ENCODE measurements at regions not wholly inside any gene's neighbourhood (a gene's known extent, or its start where the extent isn't known, plus 50 kb on each side); places are given as distances from the start of the nearest gene placed in this dataset.

DNA sequence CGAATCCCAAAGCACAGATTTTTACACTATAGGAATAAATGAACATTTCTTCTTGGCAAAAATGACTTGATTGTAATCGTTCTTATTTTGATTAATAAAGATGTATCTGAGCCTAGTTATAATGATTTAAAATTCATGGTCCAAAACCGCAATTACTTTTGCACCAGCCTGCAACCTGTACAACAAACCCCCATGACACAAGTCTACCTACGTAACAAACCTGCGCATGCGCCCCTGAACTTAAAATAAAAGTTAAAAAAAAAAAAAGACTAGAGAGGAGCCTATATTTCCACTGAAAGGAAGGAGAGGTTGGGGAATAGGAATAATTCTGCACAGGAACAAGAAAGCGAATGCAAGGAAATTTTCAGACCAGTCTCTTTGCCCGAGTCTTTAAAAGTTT lies 145.2 kb downstream of the SCARB1 start:
- H3K4me1 ChIP-seq (ENCODE audit: control insufficient read depth in 1 of 2, insufficient read depth in 2 of 2, low read length in 2 of 2), result peaks cover 73 to 80% of the 10 kb centered on the region in 2 donors
- H3K4me2 ChIP-seq (replicated peaks; ENCODE audit: extremely low read depth, low read length, poor library complexity, severe bottlenecking), result no peak overlapping the region
- H3K79me2 ChIP-seq (ENCODE audit: insufficient read depth, low read length), result no peaks in the 10 kb centered on the region
- H4K20me1 ChIP-seq (ENCODE audit: insufficient read depth, low read length), result no peaks in the 10 kb centered on the region
- H3K36me3 ChIP-seq (replicated peaks in 1 of 2; ENCODE audit: control insufficient read depth in 1 of 2, insufficient read depth in 2 of 2, low read length in 2 of 2), result no peaks in the 10 kb centered on the region
- TF ChIP-seq, protein P1, sequence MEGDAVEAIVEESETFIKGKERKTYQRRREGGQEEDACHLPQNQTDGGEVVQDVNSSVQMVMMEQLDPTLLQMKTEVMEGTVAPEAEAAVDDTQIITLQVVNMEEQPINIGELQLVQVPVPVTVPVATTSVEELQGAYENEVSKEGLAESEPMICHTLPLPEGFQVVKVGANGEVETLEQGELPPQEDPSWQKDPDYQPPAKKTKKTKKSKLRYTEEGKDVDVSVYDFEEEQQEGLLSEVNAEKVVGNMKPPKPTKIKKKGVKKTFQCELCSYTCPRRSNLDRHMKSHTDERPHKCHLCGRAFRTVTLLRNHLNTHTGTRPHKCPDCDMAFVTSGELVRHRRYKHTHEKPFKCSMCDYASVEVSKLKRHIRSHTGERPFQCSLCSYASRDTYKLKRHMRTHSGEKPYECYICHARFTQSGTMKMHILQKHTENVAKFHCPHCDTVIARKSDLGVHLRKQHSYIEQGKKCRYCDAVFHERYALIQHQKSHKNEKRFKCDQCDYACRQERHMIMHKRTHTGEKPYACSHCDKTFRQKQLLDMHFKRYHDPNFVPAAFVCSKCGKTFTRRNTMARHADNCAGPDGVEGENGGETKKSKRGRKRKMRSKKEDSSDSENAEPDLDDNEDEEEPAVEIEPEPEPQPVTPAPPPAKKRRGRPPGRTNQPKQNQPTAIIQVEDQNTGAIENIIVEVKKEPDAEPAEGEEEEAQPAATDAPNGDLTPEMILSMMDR (IDR thresholded peaks at IDR 0.05), result no peak
- intact Hi-C loops (cut with micrococcal nuclease), result no loop called here
- no peak overlapping the region for H3K4me3 ChIP-seq (replicated peaks in 1 of 3; ENCODE audit: low read depth in 2 of 3, low read length in 3 of 3)
- H2AFZ ChIP-seq (ENCODE audit: insufficient read depth, low read depth, low read length, poor library complexity, severe bottlenecking), result no peak overlapping the region
- Mint-ChIP-seq H3K27ac (peak overlapping the region in 1 of 7 donors; percentile 33), H3K9me3 (no peaks in the 10 kb centered on the region), H3K4me3 (no peak overlapping the region), H3K27me3 (ENCODE audit: low read depth in 3 of 3) (peaks cover 0 to 2% (median 0%) of the 10 kb centered on the region in 3 donors), H3K36me3 (peaks cover 3 to 5% of the 10 kb centered on the region in 2 donors), H3K4me1 (peaks cover 76% of the 10 kb centered on the region)
- no peak overlapping the region for H3K27ac ChIP-seq (ENCODE audit: low read depth in 1 of 2, low read length in 2 of 2)
- 100% methylated on average over 2 of the region's 8 CpGs for WGBS (ENCODE audit: insufficient coverage)
- H3K27me3 ChIP-seq (ENCODE audit: control insufficient read depth in 2 of 2, insufficient read depth in 2 of 2, low read length in 2 of 2), result no peaks in the 10 kb centered on the region
- no peaks in the 10 kb centered on the region for H3K9me3 ChIP-seq (replicated peaks in 1 of 2; ENCODE audit: control insufficient read depth in 1 of 2, insufficient read depth in 1 of 2, low read length in 2 of 2)
- DNase-seq, result no peak
- no peak overlapping the region for H3K9ac ChIP-seq (ENCODE audit: insufficient read depth, low read length, poor library complexity, severe bottlenecking)

DNA sequence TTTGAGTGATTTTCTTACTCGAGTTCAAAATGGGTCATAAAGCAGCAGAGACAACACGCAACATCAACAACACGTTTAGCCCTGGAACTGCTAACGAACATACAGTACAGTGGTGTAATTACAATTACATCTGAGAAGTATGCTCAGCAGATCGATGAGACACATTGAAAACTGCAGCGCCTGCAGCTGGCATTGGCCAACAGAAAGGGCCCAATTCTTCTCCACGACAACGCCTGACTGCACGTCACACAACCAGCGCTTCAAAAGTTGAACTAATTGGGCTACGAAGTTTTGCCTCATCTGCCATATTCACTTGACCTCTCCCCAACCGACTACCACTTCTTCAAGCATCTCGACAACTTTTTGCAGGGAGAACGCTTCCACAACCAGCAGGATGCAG lies 145.6 kb downstream of the SCARB1 start:
- Histone ChIP-seq H3K36me3 (replicated peaks in 1 of 2; ENCODE audit: control insufficient read depth in 1 of 2, insufficient read depth in 2 of 2, low read length in 2 of 2) (no peaks in the 10 kb centered on the region), H3K27me3 (ENCODE audit: control insufficient read depth in 2 of 2, insufficient read depth in 2 of 2, low read length in 2 of 2) (no peaks in the 10 kb centered on the region), H3K4me2 (replicated peaks; ENCODE audit: extremely low read depth, low read length, poor library complexity, severe bottlenecking) (no peak overlapping the region), H3K9me3 (replicated peaks in 1 of 2; ENCODE audit: control insufficient read depth in 1 of 2, insufficient read depth in 1 of 2, low read length in 2 of 2) (no peaks in the 10 kb centered on the region), H3K27ac (ENCODE audit: low read depth in 1 of 2, low read length in 2 of 2) (no peak overlapping the region), H3K4me3 (replicated peaks in 1 of 3; ENCODE audit: low read depth in 2 of 3, low read length in 3 of 3) (no peak overlapping the region), H4K20me1 (ENCODE audit: insufficient read depth, low read length) (no peaks in the 10 kb centered on the region), H2AFZ (ENCODE audit: insufficient read depth, low read depth, low read length, poor library complexity, severe bottlenecking) (no peak overlapping the region), H3K4me1 (ENCODE audit: control insufficient read depth in 1 of 2, insufficient read depth in 2 of 2, low read length in 2 of 2) (peaks cover 77 to 84% of the 10 kb centered on the region in 2 donors), H3K79me2 (ENCODE audit: insufficient read depth, low read length) (no peaks in the 10 kb centered on the region), H3K9ac (ENCODE audit: insufficient read depth, low read length, poor library complexity, severe bottlenecking) (no peak overlapping the region)
- Mint-ChIP-seq H3K36me3 (peaks cover 3 to 5% of the 10 kb centered on the region in 2 donors), H3K4me1 (peaks cover 78% of the 10 kb centered on the region), H3K27ac (no peak overlapping the region), H3K27me3 (ENCODE audit: low read depth in 3 of 3) (peaks cover 0 to 2% (median 0%) of the 10 kb centered on the region in 3 donors), H3K4me3 (no peak overlapping the region), H3K9me3 (no peaks in the 10 kb centered on the region)
- TF ChIP-seq, protein P1 (IDR thresholded peaks at IDR 0.05), result no peak
- 96% methylated on average over 14 of the region's 14 CpGs for WGBS (ENCODE audit: insufficient coverage)
- DNase-seq, result no peak
- intact Hi-C loops (cut with micrococcal nuclease), result no loop called here

Data from CD14-positive monocyte (primary cell).